ENCODE measurements at regions not wholly inside any gene's neighbourhood (a gene's known extent, or its start where the extent isn't known, plus 50 kb on each side); places are given as distances from the start of the nearest gene placed in this dataset.

DNA sequence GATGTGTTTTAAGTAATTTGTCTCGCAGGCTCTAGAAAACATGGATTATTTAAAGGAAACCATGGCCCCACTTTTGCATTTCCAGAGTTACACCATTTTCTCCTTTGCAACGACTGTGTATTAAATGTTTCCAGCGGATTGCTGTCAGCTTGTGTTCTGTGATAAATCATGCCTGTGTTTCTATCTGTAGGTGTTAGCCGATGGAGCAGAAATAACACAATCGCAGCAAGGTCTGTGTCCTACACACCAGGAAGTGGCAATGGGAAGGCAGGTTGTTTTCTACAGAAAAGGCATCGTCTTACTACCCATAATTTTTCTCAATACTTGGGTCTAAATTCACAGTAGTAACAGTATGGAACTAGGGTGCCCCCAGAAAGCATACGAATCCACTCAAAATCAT is 590.1 kb downstream of the NLGN4X start:
- TF ChIP-seq CTCF (IDR thresholded peaks at IDR 0.05; ENCODE audit: poor library complexity, severe bottlenecking) (no peak), POLR2AphosphoS5 (IDR thresholded peaks at IDR 0.05) (no peak), EZH2 (IDR thresholded peaks at IDR 0.05; ENCODE audit: borderline replicate concordance, insufficient read depth, low read length, poor library complexity, severe bottlenecking) (no peak), REST (IDR thresholded peaks at IDR 0.05; ENCODE audit: borderline replicate concordance) (no peak), EP300 (conservative IDR thresholded peaks at IDR 0.05; ENCODE audit: poor library complexity, severe bottlenecking) (no peak), TAF1 (IDR thresholded peaks at IDR 0.05; ENCODE audit: low read depth) (no peak), MXI1 (conservative IDR thresholded peaks at IDR 0.05; ENCODE audit: poor library complexity, severe bottlenecking) (no peak), SMC3 (conservative IDR thresholded peaks at IDR 0.05; ENCODE audit: poor library complexity) (no peak), RAD21 (conservative IDR thresholded peaks at IDR 0.05) (no peak)

All from neural cell (in vitro differentiated cells).